SKM-1 treated with dmso at 0.1 percent for 144 hours (cell line): ENCODE measurements at regions not wholly inside any gene's neighbourhood (a gene's known extent, or its start where the extent isn't known, plus 50 kb on each side); places are given as distances from the start of the nearest gene placed in this dataset.
"Not testable (repeated sequence)": the region's sequence is repeated elsewhere in the genome, so short reads cannot be mapped to it uniquely, and the experiment has no call there.

Experiments used
- DNase-seq: peaks from one replicate; lab custom pipeline; 2025; ENCODE audit not compliant: unreplicated experiment; lab: John Stamatoyannopoulos, UW

GRCh38 chr10:6706725-6707124, 126.6 kb upstream of the PRKCQ start:
- no peak for DNase-seq

GRCh38 chr10:6704896-6705295, 124.8 kb upstream of the PRKCQ start:
- DNase-seq: no peak

GRCh38 chr10:6702833-6703232, 122.8 kb upstream of the PRKCQ start:
- DNase-seq: not testable (repeated sequence)

- DNase-seq: no peak
Observed at GRCh38 chr10:6702030-6702429, 122.0 kb upstream of the PRKCQ start.

- no peak for DNase-seq
Observed at GRCh38 chr10:6701289-6701688, 121.2 kb upstream of the PRKCQ start.

- DNase-seq: no peak
Observed at GRCh38 chr10:6700066-6700465, 120.0 kb upstream of the PRKCQ start.

- no peak for DNase-seq
Observed at GRCh38 chr10:6699336-6699735, 119.3 kb upstream of the PRKCQ start.

GRCh38 chr10:6695519-6695918, 115.4 kb upstream of the PRKCQ start:
- no peak for DNase-seq

GRCh38 chr10:6694447-6695140, 114.5 kb upstream of the PRKCQ start:
- DNase-seq: no peak

GRCh38 chr10:6692856-6693255, 112.8 kb upstream of the PRKCQ start:
- no peak for DNase-seq

GRCh38 chr10:6692103-6692502, 112.0 kb upstream of the PRKCQ start:
- no peak for DNase-seq

GRCh38 chr10:6689036-6689435, 109.0 kb upstream of the PRKCQ start:
- no peak for DNase-seq

- DNase-seq: no peak
Observed at GRCh38 chr10:6680735-6681134, 100.7 kb upstream of the PRKCQ start.

GRCh38 chr10:6678956-6679355, 98.9 kb upstream of the PRKCQ start:
- DNase-seq: no peak

- DNase-seq: no peak
Observed at GRCh38 chr10:6678211-6678803, 98.2 kb upstream of the PRKCQ start.

- not testable (repeated sequence) for DNase-seq
Observed at GRCh38 chr10:6677129-6677528, 97.1 kb upstream of the PRKCQ start.

- peak; percentile 21 for DNase-seq
Observed at GRCh38 chr10:6674291-6674690, 94.2 kb upstream of the PRKCQ start.

- DNase-seq: no peak
Observed at GRCh38 chr10:6671976-6672375, 91.9 kb upstream of the PRKCQ start.

- no peak for DNase-seq
Observed at GRCh38 chr10:6669269-6669859, 89.3 kb upstream of the PRKCQ start.

GRCh38 chr10:6667679-6668270, 87.7 kb upstream of the PRKCQ start:
- DNase-seq: no peak

- DNase-seq: no peak
Observed at GRCh38 chr10:6667150-6667549, 87.1 kb upstream of the PRKCQ start.

- no peak for DNase-seq
Observed at GRCh38 chr10:6665847-6666246, 85.8 kb upstream of the PRKCQ start.
